ENCODE measurements at regions not wholly inside any gene's neighbourhood (a gene's known extent, or its start where the extent isn't known, plus 50 kb on each side); places are given as distances from the start of the nearest gene placed in this dataset.

- peak; percentile 52 for DNase-seq
Observed at GRCh38 chr4:128600410-128600809, 209.1 kb upstream of the JADE1 start.

DNA sequence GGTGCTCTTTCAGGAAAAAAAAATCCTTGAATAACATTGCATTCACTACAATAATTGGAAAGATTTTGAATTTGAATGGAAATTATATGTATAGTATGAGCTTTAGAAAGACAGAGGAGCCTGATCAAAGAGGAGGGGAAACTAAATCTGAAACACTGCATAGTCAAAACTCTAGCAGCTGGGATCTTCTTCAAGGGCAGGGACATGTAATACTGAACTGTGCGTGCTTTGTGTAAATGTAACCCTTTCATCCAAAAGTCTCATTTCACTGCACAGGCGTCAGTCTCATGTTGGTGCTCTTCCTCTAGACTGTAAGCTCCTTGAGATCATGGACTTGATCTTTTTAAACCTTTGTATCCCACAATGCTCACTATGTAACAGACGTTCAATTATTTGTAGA, 212.0 kb upstream of the JADE1 start:
- no peak for DNase-seq

DNA sequence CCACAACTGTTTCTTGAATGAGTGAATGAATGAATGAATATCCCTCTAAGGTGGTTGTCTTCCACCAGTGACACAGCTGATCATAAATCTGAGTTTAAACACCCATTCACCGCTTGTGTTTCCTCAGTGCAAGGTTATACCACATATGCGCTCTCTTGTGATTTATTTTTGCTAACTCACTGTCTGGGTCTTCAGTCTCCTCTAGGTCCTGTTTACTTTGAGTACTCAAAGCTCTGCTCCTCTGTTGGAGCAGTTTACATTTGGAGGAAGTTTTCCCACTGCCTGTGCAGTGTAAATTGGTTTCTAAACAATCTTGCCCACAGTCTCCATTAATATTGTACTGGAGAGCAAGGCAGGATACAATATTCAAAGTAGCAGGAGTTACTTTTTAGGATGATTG, 212.6 kb upstream of the JADE1 start:
- no peak for DNase-seq

- DNase-seq = no peak
Observed at GRCh38 chr4:128596115-128596514, 213.4 kb upstream of the JADE1 start.

DNA sequence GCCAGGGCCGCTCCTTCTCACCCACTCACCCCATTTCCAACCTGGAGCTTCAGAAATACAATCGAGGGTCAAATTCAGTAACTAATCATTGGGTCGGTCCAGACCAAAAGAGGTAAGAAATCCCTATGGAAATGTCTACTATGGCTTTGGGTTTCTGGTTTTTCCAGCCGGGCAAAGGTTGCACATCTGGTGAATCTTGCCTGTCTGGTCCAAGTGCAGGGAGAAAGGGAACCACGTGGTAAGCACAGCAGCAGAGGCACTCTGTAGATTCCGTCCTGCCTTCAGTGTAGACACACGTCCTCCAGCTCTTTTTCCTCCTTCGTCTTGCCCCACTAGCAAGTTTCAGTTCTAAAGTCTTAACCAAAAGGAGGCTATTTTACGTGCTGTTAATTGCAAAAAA, 218.0 kb upstream of the JADE1 start:
- DNase-seq = no peak

DNA sequence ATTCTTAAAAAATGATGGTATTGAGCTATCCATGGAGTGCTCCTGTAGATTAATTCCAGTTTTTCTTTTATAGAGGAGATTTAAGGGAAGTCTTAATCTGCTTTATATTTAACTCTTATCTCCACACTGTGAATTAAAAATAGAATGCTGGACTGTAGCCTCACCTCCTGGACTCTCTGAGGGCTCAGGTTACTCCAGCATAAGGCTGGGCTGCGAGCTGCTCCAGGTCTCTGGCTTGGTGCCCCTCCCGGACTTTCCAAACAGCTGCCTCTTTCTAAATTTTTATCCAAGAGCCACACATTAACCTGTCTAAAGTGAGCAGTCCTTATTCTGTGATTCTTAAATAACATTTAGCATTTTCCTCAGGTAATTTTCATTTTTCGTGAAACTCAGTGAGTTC, 218.7 kb upstream of the JADE1 start:
- DNase-seq = peak; percentile 27

GRCh38 chr4:128590034-128590740, 219.3 kb upstream of the JADE1 start:
- DNase-seq = no peak

- no peak for DNase-seq
Observed at GRCh38 chr4:128589384-128589965, 220.0 kb upstream of the JADE1 start.

- DNase-seq = no peak
Observed at GRCh38 chr4:128587382-128587781, 222.1 kb upstream of the JADE1 start.

GRCh38 chr4:128583753-128584712, 225.5 kb upstream of the JADE1 start:
- DNase-seq = peak; percentile 88

DNA sequence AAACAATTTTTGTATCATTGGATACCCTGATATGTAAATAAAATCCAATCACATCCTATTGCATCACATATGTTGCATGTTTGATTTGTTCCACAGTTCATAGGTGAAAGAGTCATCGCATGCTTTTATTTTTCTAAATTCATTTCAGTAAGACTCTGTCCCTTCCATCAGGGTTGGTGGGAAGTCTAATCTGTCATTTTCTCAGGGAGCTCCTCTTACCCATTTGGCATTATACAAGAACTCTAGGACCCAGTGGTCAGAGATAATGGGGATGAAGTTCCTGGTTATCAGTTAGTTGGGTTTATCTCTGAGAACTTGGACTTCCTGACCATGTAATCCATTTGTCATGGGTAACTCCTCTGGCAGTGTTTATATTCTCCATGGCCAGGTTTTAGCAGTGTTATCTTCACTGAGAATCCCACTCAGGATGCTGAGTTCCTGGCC, 227.1 kb upstream of the JADE1 start:
- no peak for DNase-seq

DNA sequence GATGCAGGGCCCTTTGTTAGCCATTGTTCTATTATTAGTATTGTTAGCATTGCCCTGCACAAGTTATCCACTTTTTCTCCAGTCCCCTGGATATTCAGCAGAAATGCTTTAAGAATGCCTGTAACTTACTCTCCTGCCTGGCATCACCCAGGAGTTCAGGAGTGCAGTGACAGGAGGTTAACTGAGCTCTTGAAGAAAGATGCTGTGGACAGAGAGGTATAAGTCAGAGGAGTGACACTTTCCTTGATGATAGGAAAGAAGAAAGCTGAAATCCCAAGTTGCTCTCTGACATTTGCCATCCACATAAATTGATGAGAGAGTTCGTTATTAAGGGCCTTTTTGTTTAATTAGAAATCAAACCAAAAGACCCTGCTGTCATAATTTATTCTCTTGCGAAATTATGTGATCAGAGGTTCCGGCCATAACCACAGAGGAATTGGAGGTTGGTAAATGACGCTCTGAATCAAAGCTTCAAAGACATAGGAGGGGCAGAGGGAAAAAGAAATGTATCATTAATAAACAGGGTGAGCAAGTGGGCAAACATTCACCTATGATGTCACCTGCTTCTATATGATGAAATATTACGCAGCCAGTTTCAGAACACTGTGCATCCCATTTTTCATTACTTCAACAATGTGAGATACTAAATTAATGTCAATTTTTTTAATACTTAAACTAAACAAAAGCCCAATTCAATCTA, 230.2 kb upstream of the JADE1 start:
- no peak for DNase-seq

DNA sequence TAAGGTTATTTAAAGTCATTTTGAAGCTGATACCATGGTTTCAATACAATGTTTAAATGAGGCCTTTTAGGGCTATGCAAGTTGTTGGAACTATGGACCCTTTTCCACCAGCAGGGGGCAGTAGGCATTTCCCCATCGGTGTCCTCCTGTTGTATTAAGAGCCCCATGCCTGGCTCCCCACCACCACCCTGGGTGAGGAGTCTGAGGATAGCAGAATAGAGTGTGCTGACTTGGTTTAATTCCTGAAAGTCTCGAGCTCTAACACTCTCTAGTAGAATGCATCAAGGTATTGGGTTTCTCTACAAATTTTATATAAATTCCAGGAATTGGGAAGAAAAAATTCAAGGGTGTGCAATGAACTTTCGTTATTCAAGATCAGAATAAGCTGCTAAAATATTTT, 234.8 kb upstream of the JADE1 start:
- DNase-seq = peak; percentile 72

DNA sequence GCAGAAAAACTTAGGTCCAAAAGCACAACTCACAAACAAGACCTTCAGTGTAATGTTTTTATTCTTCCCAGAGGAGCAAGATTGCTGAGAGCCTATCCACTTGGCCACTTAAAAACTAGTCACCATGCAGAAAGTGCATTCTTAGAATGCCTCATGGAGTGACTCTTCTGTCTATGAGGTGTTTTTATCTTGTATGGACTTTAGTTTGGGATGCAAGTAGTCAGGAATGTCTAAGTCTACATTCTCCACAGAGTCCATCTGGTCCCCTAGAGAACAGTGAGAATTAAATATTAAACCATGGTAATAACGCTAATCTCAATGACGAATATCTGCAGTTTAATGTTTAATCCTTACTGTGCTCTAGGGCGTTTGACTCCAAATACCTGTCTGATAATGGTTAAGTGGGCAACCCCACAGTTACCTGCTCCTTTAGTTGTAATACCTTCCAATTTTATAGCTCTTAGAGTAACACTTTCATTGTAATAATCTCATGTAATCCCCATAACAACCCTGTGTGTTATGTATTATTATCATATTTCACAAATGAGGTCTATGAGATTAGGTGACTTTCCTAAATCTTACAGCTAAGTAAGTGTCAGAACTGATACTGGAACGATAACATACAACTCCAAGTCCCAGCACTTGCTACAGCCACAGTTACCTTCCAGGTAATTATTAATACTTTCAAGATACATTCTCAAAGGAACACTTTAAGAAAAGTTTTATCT, 235.6 kb upstream of the JADE1 start:
- no peak for DNase-seq

GRCh38 chr4:128572778-128573241, 236.7 kb upstream of the JADE1 start:
- no peak for DNase-seq

- DNase-seq = no peak
Observed at GRCh38 chr4:128571747-128572146, 237.8 kb upstream of the JADE1 start.

GRCh38 chr4:128570387-128570975, 239.0 kb upstream of the JADE1 start:
- DNase-seq = no peak

GRCh38 chr4:128566693-128567092, 242.8 kb upstream of the JADE1 start:
- no peak for DNase-seq

- DNase-seq = peak; percentile 63
Observed at GRCh38 chr4:128565565-128566186, 243.8 kb upstream of the JADE1 start.

DNA sequence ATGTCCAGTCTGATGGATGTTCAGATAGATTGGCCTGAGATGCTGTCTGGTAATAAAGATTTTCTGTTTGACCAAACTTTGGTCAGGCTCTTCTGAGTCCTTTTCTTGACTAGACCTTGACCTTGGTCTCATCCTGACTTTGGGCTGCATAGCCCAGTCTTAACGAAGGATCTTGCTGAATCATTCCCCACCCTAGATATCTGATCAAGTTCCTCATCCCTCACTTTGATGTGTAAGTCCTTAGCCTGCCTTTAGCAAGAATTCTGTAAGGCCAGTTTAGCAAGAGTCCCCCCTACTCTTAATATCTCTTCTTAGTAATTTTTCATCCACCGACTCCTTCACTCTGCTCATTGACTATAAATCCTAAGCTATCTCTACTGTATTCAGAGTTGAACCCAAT, 244.4 kb upstream of the JADE1 start:
- no peak for DNase-seq

DNA sequence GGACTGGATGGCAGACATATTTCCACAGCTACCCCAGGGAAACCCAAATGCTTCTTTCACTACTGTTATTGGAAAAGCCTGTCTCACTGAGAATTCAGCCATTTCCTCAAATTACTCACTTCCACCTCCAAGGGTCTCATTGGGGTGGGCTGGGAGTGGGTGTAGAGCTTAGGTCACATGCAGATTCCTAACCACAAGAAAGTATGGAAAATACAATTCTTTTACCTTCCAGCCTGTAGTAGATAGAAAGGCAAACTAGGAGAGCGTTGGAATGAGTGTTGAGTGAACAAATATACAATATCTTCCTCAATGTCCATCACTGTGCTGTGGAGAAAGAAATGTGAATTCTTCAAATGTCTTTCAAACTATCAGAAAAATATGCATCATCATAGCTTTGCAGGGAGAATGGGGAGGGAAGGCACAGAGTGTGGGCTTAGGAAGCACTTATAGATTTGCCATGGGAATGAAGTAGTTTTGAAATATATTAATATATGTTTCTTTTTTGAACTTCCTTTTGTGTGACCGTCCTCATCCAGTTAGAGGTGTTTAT, 245.3 kb upstream of the JADE1 start:
- DNase-seq = no peak
